HCT116 (cell line): ENCODE measurements at regions not wholly inside any gene's neighbourhood (a gene's known extent, or its start where the extent isn't known, plus 50 kb on each side); places are given as distances from the start of the nearest gene placed in this dataset.

ENCODE experiments used
- EZH2 ChIP-seq: fragments of 200-600 bp; sonication (generic); IDR thresholded peaks from 2 replicates; pipeline ENCODE4 v1.6.1; 2017; ENCODE audit warnings: antibody characterized with exemption, mixed run types
- EZH2phosphoT487 ChIP-seq: fragments of 200-600 bp; IDR thresholded peaks from 2 replicates; pipeline ENCODE4 v1.6.1; 2018; ENCODE audit warnings: antibody characterized with exemption, borderline replicate concordance
- POLR2A ChIP-seq: IDR thresholded peaks from 2 replicates; pipeline ENCODE4 v1.7.0; 2011; ENCODE audit warnings: borderline replicate concordance; ENCODE audit not compliant: insufficient read depth, insufficient read length; ENCODE audit errors: extremely low read depth
- POLR2AphosphoS5 ChIP-seq: IDR thresholded peaks from 2 replicates; pipeline ENCODE4 v1.6.1; 2011; ENCODE audit warnings: mild to moderate bottlenecking, low read depth, low read length, moderate library complexity
- RAD21 ChIP-seq: IDR thresholded peaks from 2 replicates; pipeline ENCODE4 v1.6.1; 2012; ENCODE audit warnings: low read depth, mild to moderate bottlenecking
- SIN3A ChIP-seq: IDR thresholded peaks from 2 replicates; pipeline ENCODE4 v1.6.1; 2012; ENCODE audit warnings: low read depth
- TCF7L2 ChIP-seq: IDR thresholded peaks from 2 replicates; pipeline ENCODE4 v1.7.0; 2011; ENCODE audit warnings: borderline replicate concordance, inconsistent platforms; ENCODE audit not compliant: insufficient read depth, insufficient read length; ENCODE audit errors: extremely low read depth
- ZFX ChIP-seq: fragments of 450-650 bp; IDR thresholded peaks from 2 replicates; pipeline ENCODE4 v1.6.1; 2017
- ZNF274 ChIP-seq: fragments of 200-500 bp; sonication (Bioruptor generic); IDR thresholded peaks from 2 replicates; pipeline ENCODE4 v1.6.1; 2014; ENCODE audit warnings: mild to moderate bottlenecking, low read depth, low read length, inconsistent platforms
- TF ChIP-seq, protein P1 (sequence below), 3 experiments: fragments of 200-600 bp in 1 of 3; sonication (generic) in 1 of 3; IDR thresholded peaks in 2 of 3; conservative IDR thresholded peaks in 1 of 3; 2 replicates each; pipeline ENCODE4 v1.5.1; 2012 to 2017; ENCODE audit warnings: low read depth in 2 of 3, low read length in 2 of 3, antibody characterized with exemption in 1 of 3, borderline replicate concordance in 1 of 3, control low read depth in 1 of 3, mild to moderate bottlenecking in 1 of 3, mixed read lengths in 1 of 3, mixed run types in 1 of 3, moderate library complexity in 1 of 3; ENCODE audit not compliant: insufficient read depth in 1 of 3
- TF ChIP-seq, protein P2 (sequence below): IDR thresholded peaks from 2 replicates; pipeline ENCODE4 v1.6.1; 2012
- TF ChIP-seq, protein P3 (sequence below): IDR thresholded peaks from 2 replicates; pipeline ENCODE4 v1.6.1; 2012; ENCODE audit warnings: low read depth

DNA sequence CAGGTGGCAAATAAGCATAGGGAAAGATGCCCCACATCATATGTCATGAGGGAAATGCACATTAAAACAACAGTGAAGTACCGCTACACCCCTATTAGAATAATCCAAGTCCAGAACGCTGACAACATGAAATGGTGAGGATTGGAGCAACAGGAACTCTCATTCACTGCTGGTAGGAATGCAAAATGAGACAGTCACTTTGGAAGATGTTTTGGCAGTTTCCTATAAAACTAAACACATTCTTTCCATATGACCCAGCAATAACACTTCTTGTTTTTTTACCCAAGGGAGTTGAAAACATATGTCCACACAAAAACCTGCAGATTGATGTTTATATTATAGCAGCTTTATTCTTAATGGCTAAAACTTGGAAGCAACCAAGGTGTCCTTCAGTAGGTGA, 116.4 kb upstream of the TOPAZ1 start:
- TF ChIP-seq, protein P1, sequence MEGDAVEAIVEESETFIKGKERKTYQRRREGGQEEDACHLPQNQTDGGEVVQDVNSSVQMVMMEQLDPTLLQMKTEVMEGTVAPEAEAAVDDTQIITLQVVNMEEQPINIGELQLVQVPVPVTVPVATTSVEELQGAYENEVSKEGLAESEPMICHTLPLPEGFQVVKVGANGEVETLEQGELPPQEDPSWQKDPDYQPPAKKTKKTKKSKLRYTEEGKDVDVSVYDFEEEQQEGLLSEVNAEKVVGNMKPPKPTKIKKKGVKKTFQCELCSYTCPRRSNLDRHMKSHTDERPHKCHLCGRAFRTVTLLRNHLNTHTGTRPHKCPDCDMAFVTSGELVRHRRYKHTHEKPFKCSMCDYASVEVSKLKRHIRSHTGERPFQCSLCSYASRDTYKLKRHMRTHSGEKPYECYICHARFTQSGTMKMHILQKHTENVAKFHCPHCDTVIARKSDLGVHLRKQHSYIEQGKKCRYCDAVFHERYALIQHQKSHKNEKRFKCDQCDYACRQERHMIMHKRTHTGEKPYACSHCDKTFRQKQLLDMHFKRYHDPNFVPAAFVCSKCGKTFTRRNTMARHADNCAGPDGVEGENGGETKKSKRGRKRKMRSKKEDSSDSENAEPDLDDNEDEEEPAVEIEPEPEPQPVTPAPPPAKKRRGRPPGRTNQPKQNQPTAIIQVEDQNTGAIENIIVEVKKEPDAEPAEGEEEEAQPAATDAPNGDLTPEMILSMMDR (IDR thresholded peaks at IDR 0.05 in 2 of 3, conservative IDR thresholded peaks at IDR 0.05 in 1 of 3; ENCODE audit: borderline replicate concordance in 1 of 3, insufficient read depth in 1 of 3, low read depth in 2 of 3, low read length in 2 of 3) = no peak
- TF ChIP-seq EZH2 (no peak), SIN3A (no peak), ZFX (no peak), POLR2A (no peak), EZH2phosphoT487 (no peak), POLR2AphosphoS5 (no peak), RAD21 (no peak), ZNF274 (no peak), TCF7L2 (no peak)
- TF ChIP-seq, protein P2, sequence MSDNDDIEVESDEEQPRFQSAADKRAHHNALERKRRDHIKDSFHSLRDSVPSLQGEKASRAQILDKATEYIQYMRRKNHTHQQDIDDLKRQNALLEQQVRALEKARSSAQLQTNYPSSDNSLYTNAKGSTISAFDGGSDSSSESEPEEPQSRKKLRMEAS = no peak
- TF ChIP-seq, protein P3, sequence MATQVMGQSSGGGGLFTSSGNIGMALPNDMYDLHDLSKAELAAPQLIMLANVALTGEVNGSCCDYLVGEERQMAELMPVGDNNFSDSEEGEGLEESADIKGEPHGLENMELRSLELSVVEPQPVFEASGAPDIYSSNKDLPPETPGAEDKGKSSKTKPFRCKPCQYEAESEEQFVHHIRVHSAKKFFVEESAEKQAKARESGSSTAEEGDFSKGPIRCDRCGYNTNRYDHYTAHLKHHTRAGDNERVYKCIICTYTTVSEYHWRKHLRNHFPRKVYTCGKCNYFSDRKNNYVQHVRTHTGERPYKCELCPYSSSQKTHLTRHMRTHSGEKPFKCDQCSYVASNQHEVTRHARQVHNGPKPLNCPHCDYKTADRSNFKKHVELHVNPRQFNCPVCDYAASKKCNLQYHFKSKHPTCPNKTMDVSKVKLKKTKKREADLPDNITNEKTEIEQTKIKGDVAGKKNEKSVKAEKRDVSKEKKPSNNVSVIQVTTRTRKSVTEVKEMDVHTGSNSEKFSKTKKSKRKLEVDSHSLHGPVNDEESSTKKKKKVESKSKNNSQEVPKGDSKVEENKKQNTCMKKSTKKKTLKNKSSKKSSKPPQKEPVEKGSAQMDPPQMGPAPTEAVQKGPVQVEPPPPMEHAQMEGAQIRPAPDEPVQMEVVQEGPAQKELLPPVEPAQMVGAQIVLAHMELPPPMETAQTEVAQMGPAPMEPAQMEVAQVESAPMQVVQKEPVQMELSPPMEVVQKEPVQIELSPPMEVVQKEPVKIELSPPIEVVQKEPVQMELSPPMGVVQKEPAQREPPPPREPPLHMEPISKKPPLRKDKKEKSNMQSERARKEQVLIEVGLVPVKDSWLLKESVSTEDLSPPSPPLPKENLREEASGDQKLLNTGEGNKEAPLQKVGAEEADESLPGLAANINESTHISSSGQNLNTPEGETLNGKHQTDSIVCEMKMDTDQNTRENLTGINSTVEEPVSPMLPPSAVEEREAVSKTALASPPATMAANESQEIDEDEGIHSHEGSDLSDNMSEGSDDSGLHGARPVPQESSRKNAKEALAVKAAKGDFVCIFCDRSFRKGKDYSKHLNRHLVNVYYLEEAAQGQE = no peak
